MM.1S (cell line): ENCODE measurements at regions not wholly inside any gene's neighbourhood (a gene's known extent, or its start where the extent isn't known, plus 50 kb on each side); places are given as distances from the start of the nearest gene placed in this dataset.

Experiments
- DNase-seq: peaks from one replicate; pipeline ENCODE4 v3.0.0-alpha.2; 2015
- H2AFZ ChIP-seq: fragments of 300-600 bp; sonication (generic); 2 replicates; pipeline ENCODE4 v1.6.0; 2016; ENCODE audit warnings: antibody characterized with exemption, low read length
- H3F3A ChIP-seq: fragments of 300-600 bp; sonication (generic); 2 replicates; pipeline ENCODE4 v1.6.1; 2016; ENCODE audit warnings: mild to moderate bottlenecking, antibody characterized with exemption, low read length, moderate library complexity, mixed read lengths; ENCODE audit not compliant: insufficient read depth
- H3K27ac ChIP-seq: fragments of 300-600 bp; sonication (generic); 2 replicates; pipeline ENCODE4 v1.5.1; 2016; ENCODE audit warnings: mild to moderate bottlenecking, low read length
- H3K27me3 ChIP-seq: fragments of 300-600 bp; sonication (generic); replicated peaks from 2 replicates; pipeline ENCODE4 v1.6.0; 2016; ENCODE audit warnings: low read length; ENCODE audit not compliant: insufficient read depth
- H3K36me3 ChIP-seq: fragments of 300-600 bp; sonication (generic); replicated peaks from 2 replicates; pipeline ENCODE4 v1.6.1; 2016; ENCODE audit warnings: mild to moderate bottlenecking, low read length, mixed read lengths; ENCODE audit not compliant: insufficient read depth
- H3K4me1 ChIP-seq: fragments of 300-600 bp; sonication (generic); 2 replicates; pipeline ENCODE4 v1.6.1; 2016; ENCODE audit warnings: low read length, mixed read lengths
- H3K4me2 ChIP-seq: fragments of 300-600 bp; sonication (generic); 2 replicates; pipeline ENCODE4 v1.6.0; 2016; ENCODE audit warnings: low read depth, low read length
- H3K4me3 ChIP-seq: fragments of 300-600 bp; sonication (generic); 2 replicates; pipeline ENCODE4 v1.5.1; 2016; ENCODE audit warnings: low read length, mixed read lengths
- H3K79me2 ChIP-seq: fragments of 300-600 bp; sonication (generic); 2 replicates; pipeline ENCODE4 v1.6.1; 2016; ENCODE audit warnings: mixed run types, low read length, mixed read lengths
- H3K9ac ChIP-seq: fragments of 300-600 bp; sonication (generic); 2 replicates; pipeline ENCODE4 v1.6.1; 2016; ENCODE audit warnings: low read length, mixed read lengths
- H3K9me2 ChIP-seq: fragments of 300-600 bp; sonication (generic); replicated peaks from 2 replicates; pipeline ENCODE4 v1.6.1; 2016; ENCODE audit warnings: mild to moderate bottlenecking, low read length, mixed read lengths; ENCODE audit not compliant: insufficient read depth
- H3K9me3 ChIP-seq: fragments of 300-600 bp; sonication (generic); replicated peaks from 2 replicates; pipeline ENCODE4 v1.6.1; 2016; ENCODE audit warnings: mild to moderate bottlenecking, low read length, mixed read lengths; ENCODE audit not compliant: insufficient read depth
- H4K20me1 ChIP-seq: fragments of 300-600 bp; sonication (generic); 2 replicates; pipeline ENCODE4 v1.6.1; 2016; ENCODE audit warnings: mild to moderate bottlenecking, low read length, moderate library complexity, mixed read lengths; ENCODE audit not compliant: insufficient read depth
- CTCF ChIP-seq: fragments of 300-600 bp; sonication (generic); IDR thresholded peaks from 2 replicates; pipeline ENCODE4 v1.5.1; 2016; ENCODE audit warnings: antibody characterized with exemption, low read length, mixed read lengths
- EZH2 ChIP-seq: fragments of 300-600 bp; sonication (generic); optimal IDR thresholded peaks from 2 replicates; pipeline ENCODE3; 2017; ENCODE audit warnings: low read depth, mild to moderate bottlenecking, antibody characterized with exemption, low read length, mixed read lengths
- EZH2phosphoT487 ChIP-seq: fragments of 300-600 bp; sonication (generic); IDR thresholded peaks from 2 replicates; pipeline ENCODE4 v1.6.1; 2018; ENCODE audit warnings: antibody characterized with exemption, low read length

GRCh38 chr5:51096859-51097258 is 286.4 kb upstream of the ISL1 start:
- Histone ChIP-seq H2AFZ (no peak overlapping the region), H3K4me1 (no peaks in the 10 kb centered on the region), H3K36me3 (no peaks in the 10 kb centered on the region), H3K4me2 (no peak overlapping the region), H3K79me2 (no peaks in the 10 kb centered on the region), H4K20me1 (no peaks in the 10 kb centered on the region), H3K9me3 (no peaks in the 10 kb centered on the region), H3K4me3 (no peak overlapping the region), H3K27me3 (no peaks in the 10 kb centered on the region), H3K9me2 (no peaks in the 10 kb centered on the region), H3F3A (no peaks in the 10 kb centered on the region), H3K27ac (no peak overlapping the region), H3K9ac (no peak overlapping the region)
- TF ChIP-seq EZH2phosphoT487 (no peak), CTCF (no peak), EZH2 (no peak)
- no peak for DNase-seq

GRCh38 chr5:51099173-51099853 is 283.9 kb upstream of the ISL1 start:
- H3K27me3 ChIP-seq, result no peaks in the 10 kb centered on the region
- H2AFZ ChIP-seq, result no peak overlapping the region
- DNase-seq, result no peak
- H3K27ac ChIP-seq, result no peak overlapping the region
- H3K9ac ChIP-seq, result no peak overlapping the region
- no peaks in the 10 kb centered on the region for H3F3A ChIP-seq
- no peaks in the 10 kb centered on the region for H4K20me1 ChIP-seq
- H3K36me3 ChIP-seq, result no peaks in the 10 kb centered on the region
- no peaks in the 10 kb centered on the region for H3K4me1 ChIP-seq
- no peak overlapping the region for H3K4me3 ChIP-seq
- no peak overlapping the region for H3K4me2 ChIP-seq
- H3K9me2 ChIP-seq, result no peaks in the 10 kb centered on the region
- no peaks in the 10 kb centered on the region for H3K9me3 ChIP-seq
- no peaks in the 10 kb centered on the region for H3K79me2 ChIP-seq
- TF ChIP-seq EZH2phosphoT487 (no peak), EZH2 (no peak), CTCF (no peak)

GRCh38 chr5:51104556-51104955 is 278.7 kb upstream of the ISL1 start:
- Histone ChIP-seq H3F3A (no peaks in the 10 kb centered on the region), H2AFZ (no peak overlapping the region), H3K9ac (no peak overlapping the region), H4K20me1 (no peaks in the 10 kb centered on the region), H3K9me2 (no peaks in the 10 kb centered on the region), H3K9me3 (no peaks in the 10 kb centered on the region), H3K4me1 (no peaks in the 10 kb centered on the region), H3K79me2 (no peaks in the 10 kb centered on the region), H3K36me3 (no peaks in the 10 kb centered on the region), H3K27ac (no peak overlapping the region), H3K4me3 (no peak overlapping the region), H3K4me2 (0 out of 2 replicates have a peak overlapping the region, but pooled peaks have one; percentile 0), H3K27me3 (no peaks in the 10 kb centered on the region)
- peak; percentile 66 for DNase-seq
- TF ChIP-seq EZH2phosphoT487 (no peak), EZH2 (no peak), CTCF (no peak)
